ENCODE measurements at regions not wholly inside any gene's neighbourhood (a gene's known extent, or its start where the extent isn't known, plus 50 kb on each side); places are given as distances from the start of the nearest gene placed in this dataset.

- no peak overlapping the region for H3K27ac Mint-ChIP-seq (ENCODE audit: unreplicated experiment)
- TF ChIP-seq CTCF (IDR thresholded peaks at IDR 0.05; ENCODE audit: unreplicated experiment): no peak
- no peaks in the 10 kb centered on the region for H3K36me3 Mint-ChIP-seq (ENCODE audit: low read depth, unreplicated experiment)
- no peak for DNase-seq (ENCODE audit: low spot score)
- no peaks in the 10 kb centered on the region for H3K27me3 Mint-ChIP-seq (ENCODE audit: unreplicated experiment)
- H3K4me3 Mint-ChIP-seq (ENCODE audit: unreplicated experiment): no peak overlapping the region
- peaks cover 15% of the 10 kb centered on the region for H3K4me1 Mint-ChIP-seq (ENCODE audit: unreplicated experiment)
- no peaks in the 10 kb centered on the region for H3K9me3 Mint-ChIP-seq (ENCODE audit: unreplicated experiment)
Measured at GRCh38 chr2:58768715-58769080, 527.6 kb upstream of the FANCL start.

GRCh38 chr2:58767828-58768714 lies 526.9 kb upstream of the FANCL start:
- Mint-ChIP-seq H3K27ac (ENCODE audit: unreplicated experiment) (no peak overlapping the region), H3K27me3 (ENCODE audit: unreplicated experiment) (no peaks in the 10 kb centered on the region)

GRCh38 chr2:58764338-58765104 lies 523.4 kb upstream of the FANCL start:
- no peak overlapping the region for H3K27ac Mint-ChIP-seq (ENCODE audit: unreplicated experiment)

More at GRCh38 chr2:58767828-58768714, 526.9 kb upstream of the FANCL start:
- DNase-seq (ENCODE audit: low spot score): no peak
- peaks cover 15% of the 10 kb centered on the region for H3K4me1 Mint-ChIP-seq (ENCODE audit: unreplicated experiment)
- no peaks in the 10 kb centered on the region for H3K36me3 Mint-ChIP-seq (ENCODE audit: low read depth, unreplicated experiment)
- no peak overlapping the region for H3K4me3 Mint-ChIP-seq (ENCODE audit: unreplicated experiment)
- no peaks in the 10 kb centered on the region for H3K9me3 Mint-ChIP-seq (ENCODE audit: unreplicated experiment)
- TF ChIP-seq CTCF (IDR thresholded peaks at IDR 0.05; ENCODE audit: unreplicated experiment): no peak

GRCh38 chr2:58762176-58762781 lies 521.2 kb upstream of the FANCL start:
- peaks cover 18% of the 10 kb centered on the region for H3K4me1 Mint-ChIP-seq (ENCODE audit: unreplicated experiment)
- peaks cover 2% of the 10 kb centered on the region for H3K27me3 Mint-ChIP-seq (ENCODE audit: unreplicated experiment)

More at GRCh38 chr2:58764338-58765104, 523.4 kb upstream of the FANCL start:
- H3K4me1 Mint-ChIP-seq (ENCODE audit: unreplicated experiment): peaks cover 18% of the 10 kb centered on the region
- H3K4me3 Mint-ChIP-seq (ENCODE audit: unreplicated experiment): no peak overlapping the region
- H3K27me3 Mint-ChIP-seq (ENCODE audit: unreplicated experiment): no peaks in the 10 kb centered on the region
- no peaks in the 10 kb centered on the region for H3K36me3 Mint-ChIP-seq (ENCODE audit: low read depth, unreplicated experiment)
- no peak for DNase-seq (ENCODE audit: low spot score)
- H3K9me3 Mint-ChIP-seq (ENCODE audit: unreplicated experiment): no peaks in the 10 kb centered on the region
- TF ChIP-seq CTCF (IDR thresholded peaks at IDR 0.05; ENCODE audit: unreplicated experiment): no peak

More at GRCh38 chr2:58762176-58762781, 521.2 kb upstream of the FANCL start:
- Mint-ChIP-seq H3K9me3 (ENCODE audit: unreplicated experiment) (no peaks in the 10 kb centered on the region), H3K27ac (ENCODE audit: unreplicated experiment) (no peak overlapping the region), H3K36me3 (ENCODE audit: low read depth, unreplicated experiment) (no peaks in the 10 kb centered on the region), H3K4me3 (ENCODE audit: unreplicated experiment) (no peak overlapping the region)
- TF ChIP-seq CTCF (IDR thresholded peaks at IDR 0.05; ENCODE audit: unreplicated experiment): peak; percentile 78
- peak; percentile 74 for DNase-seq (ENCODE audit: low spot score)
